Stimulated activated CD4-positive, alpha-beta T cell treated with anti-CD3 and anti-CD28 coated beads, Interleukin-4, amount 100 ng/mL, for 4 hours (primary cell): ENCODE measurements at regions not wholly inside any gene's neighbourhood (a gene's known extent, or its start where the extent isn't known, plus 50 kb on each side); places are given as distances from the start of the nearest gene placed in this dataset.
A peak's percentile ranks its signal among the peaks of the same experiment; 100 is the strongest.

Experiments used
- DNase-seq, 2 experiments: peaks; one replicate each; pipeline ENCODE4 v3.0.0-alpha.2; 2020

DNA sequence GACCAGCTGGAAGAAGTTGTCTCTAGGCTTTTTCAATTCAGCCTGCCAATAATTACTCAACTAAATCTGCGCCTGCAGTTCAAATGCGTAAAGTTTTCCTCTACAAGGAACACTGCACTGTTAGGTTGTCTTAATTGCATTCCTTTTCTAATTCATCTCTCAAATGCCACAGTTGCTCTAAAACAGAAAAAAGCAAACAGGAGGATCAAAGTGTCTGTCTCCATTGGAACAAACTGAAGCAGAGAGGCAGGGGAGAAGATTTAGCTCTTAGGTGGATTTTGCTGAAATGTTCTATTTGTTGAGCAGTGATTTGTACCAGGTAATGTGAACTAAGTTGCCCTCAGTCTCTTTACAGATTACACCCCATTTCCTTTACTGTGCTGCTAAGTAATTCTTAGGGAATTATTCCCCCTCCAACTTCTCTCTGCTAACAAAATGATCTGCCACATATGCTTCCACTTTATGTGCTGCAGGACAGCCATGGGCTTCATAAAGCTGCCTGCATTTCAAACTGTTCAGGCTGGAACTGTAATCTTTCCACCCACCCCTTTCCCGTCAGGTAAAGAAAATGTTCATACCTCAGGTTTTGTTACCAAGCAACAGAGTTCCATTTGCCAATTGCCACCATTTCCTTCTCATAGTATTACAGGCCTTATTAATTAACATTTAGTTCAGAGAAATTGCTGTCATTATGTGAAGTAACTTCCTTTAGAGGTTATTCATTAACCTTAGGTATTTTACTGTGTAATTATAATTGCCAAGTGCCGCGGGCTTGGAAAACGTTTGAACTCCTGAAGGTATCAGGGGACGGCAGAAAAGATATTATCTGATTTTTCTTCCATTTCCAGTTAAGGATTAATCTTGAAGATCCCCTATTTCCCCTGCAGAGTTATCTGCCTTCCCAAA is 149.3 kb downstream of the SPRY1 start:
- no peak for DNase-seq

GRCh38 chr4:123546573-123547060 is 150.0 kb downstream of the SPRY1 start:
- DNase-seq: no peak

- DNase-seq: no peak
Observed at GRCh38 chr4:123547216-123548165, 150.9 kb downstream of the SPRY1 start.

DNA sequence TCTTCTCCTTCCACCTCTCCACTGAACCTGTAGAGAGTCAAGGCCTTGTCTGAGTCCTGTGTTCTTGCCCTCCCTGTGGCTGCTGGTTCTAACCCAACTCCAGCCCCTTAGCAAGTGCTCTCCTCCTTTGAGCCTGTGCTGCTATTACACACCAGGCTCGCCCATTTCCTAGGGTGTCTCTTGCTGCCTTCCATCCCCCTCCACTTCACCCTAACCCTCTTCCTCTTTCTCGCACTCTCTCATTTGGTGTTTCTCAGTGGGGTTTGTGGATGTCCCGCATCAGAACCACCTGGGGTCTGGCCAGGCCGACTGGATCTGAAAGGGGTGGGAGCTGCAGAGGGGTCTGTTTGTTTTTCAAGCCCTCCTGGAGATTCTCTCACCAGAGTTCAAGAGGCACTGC is 156.7 kb downstream of the SPRY1 start:
- no peak for DNase-seq

GRCh38 chr4:123553733-123554637 is 157.4 kb downstream of the SPRY1 start:
- DNase-seq: no peak

DNA sequence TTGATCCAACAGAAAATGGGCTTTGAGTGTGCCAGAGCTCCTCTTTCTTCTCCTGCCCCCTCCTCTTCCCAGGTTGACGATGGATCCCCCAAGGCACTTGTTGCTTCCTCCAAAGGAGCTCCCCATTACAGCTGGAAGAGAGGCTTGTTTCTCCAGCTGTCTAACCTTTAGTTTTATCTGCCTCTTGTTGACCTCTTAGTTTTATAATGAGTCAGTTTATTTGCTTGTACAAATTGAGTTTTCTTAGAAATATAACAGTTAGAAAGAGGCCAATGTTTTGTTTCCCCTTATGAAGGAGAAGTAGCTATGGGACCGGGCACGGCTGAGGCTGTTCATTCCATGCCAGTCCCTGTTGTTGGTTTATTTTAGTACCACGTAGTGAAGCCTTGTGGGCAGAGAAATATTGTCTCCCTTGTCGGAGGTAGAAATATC is 158.2 kb downstream of the SPRY1 start:
- DNase-seq: no peak

GRCh38 chr4:123555233-123555806 is 158.7 kb downstream of the SPRY1 start:
- no peak for DNase-seq

GRCh38 chr4:123555807-123556273 is 159.2 kb downstream of the SPRY1 start:
- DNase-seq: no peak

DNA sequence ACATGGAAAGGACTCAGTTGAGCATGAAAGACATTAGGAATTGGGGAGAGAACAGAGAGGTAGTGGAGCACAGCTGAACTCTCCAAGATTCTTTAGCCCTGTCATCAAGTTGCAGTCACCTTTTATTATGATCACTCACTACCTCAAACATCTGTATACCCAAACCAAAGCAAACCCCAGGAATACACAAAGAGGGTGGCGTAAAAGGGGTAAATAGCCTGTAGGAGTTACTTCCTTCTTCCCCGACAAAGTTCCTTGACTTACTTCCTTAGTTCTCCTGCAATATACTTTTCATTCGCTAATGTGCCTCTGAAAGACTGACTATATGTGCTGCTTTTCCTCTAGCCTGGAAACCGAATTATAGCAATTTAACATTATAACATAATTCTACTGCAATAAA is 159.9 kb downstream of the SPRY1 start:
- no peak for DNase-seq

DNA sequence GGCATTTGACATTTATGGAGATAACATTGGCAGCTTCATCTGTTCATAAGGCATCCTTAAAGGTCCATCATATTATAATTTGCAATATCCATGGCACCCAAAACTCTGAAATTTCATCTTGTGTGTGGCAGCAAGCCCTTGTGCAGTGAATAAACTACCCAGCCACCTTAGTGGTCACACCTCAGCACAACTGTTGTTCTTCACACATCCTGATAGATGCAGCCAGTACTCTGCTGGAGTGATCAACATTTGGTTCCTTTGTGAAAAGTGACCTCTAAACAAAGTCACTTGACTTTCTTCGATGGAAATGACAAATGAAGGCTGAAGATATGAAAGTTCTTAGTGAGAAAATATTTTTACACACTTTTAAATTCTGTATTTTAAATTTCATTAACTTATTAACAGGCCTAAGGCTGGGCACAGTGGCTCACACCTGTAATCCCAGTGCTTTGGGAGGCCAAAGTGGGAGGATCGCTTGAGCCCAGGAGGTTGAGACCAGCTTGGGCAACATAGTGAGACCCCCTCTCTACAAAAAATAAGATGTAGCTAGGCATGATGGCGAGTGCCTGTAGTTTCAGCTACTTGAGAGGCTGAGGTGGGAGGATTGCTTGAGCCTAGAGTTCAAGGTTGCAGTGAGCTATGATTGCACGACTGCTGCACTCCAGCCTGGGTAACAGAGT is 161.4 kb downstream of the SPRY1 start:
- no peak for DNase-seq

- DNase-seq: no peak
Observed at GRCh38 chr4:123558865-123559264, 162.3 kb downstream of the SPRY1 start.

GRCh38 chr4:123559955-123560871 is 163.6 kb downstream of the SPRY1 start:
- no peak for DNase-seq

DNA sequence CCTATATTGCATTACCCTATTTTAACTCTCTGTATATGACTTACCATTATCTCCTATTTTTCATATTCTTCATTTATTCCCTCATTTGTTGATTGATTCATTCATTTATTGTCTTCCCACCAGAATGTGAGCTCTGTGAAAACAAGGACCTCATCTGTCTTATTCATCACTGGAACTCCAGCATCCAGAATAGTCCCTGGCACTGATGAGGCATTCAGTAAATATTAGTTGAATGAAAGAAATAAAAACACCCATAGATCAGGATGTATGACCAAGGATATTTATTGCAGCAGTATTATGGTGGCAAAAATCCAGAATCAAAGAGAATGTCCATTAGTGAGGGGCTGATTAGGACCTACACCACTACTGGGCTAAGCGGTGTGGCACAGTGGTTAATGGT is 164.9 kb downstream of the SPRY1 start:
- no peak for DNase-seq

GRCh38 chr4:123562994-123563750 is 166.6 kb downstream of the SPRY1 start:
- no peak for DNase-seq

GRCh38 chr4:123564758-123565346 is 168.3 kb downstream of the SPRY1 start:
- peak; percentile 11 to 42 for DNase-seq

DNA sequence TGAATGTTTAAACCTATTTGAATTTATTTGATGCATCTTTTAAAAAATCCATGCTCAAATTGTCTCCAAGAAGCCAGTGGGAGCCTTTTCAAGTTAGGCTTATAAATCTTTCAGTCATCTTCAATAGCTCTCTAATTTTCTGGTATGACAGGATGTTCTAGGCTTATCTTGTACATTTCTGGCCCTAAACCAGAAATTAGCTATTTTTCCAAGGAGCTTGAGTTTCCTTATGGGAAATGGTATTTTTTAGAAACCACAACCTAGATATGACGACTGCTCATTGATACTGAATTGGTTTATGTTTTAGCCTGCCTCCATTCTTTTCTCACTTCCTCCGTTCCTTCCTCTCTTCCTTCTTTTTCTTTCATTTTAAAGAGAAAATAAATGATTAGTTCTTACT is 172.3 kb downstream of the SPRY1 start:
- DNase-seq: no peak

DNA sequence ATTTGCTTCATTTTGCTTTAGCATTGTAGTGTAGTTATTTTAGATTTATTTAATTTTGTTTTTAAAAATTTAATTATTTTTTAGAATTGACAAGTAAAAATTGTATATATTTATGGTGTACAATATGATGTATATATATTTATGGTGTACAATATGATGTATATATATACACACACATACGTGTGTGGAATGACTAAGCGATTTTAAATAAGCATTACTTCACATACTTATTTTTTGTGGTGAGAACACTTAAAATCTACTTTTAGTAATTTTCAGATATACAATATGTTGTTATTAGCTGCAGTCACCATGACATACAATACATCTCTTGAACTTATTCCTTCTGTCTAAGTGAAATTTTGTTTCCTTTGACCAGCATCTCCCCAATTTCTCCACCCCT is 172.9 kb downstream of the SPRY1 start:
- no peak for DNase-seq

DNA sequence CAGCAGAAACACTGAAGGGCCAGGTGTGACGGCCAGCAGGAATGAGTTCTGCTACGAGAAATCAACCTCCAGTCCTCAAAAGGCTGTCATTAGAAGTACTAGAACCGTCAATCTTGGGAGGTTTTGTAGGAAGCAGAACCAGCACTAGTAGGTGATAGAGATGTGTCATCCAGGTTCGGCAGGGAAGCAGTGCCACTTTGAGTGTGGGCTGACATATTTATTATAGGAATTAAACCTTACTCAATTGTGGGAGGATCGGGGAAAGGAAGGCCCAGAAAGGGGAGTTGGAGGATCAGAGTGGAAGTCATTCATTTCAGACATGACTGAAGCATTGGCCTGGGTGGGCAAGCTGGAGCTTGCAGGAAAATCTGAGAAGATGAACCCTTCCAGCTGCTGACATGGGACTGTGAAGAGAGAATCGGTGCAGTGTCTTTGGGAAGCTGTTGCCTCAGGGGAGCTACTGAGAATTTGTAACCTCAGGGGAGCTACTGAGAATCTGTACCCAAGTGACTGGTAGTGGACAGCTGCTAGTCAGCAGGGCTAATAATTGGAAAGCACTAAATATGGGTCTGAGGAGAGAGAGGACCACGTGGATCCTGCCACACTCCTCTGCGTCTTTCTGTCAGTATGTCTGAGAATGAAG is 177.4 kb downstream of the SPRY1 start:
- DNase-seq: no peak
